ENCODE measurements at regions not wholly inside any gene's neighbourhood (a gene's known extent, or its start where the extent isn't known, plus 50 kb on each side); places are given as distances from the start of the nearest gene placed in this dataset.

GRCh38 chr14:38592764-38593442, 337.0 kb upstream of the CLEC14A start:
- intact Hi-C loops (cut with DNase I, micrococcal nuclease) = no loop called here
- Histone ChIP-seq H3K4me3 (ENCODE audit: low read length) (no peak overlapping the region), H3K4me1 (ENCODE audit: insufficient read depth, low read length) (no peaks in the 10 kb centered on the region), H3K27me3 (ENCODE audit: control insufficient read depth in 1 of 2, insufficient read depth in 2 of 2, low read length in 2 of 2) (no peaks in the 10 kb centered on the region), H3K36me3 (ENCODE audit: insufficient read depth, low read length) (no peaks in the 10 kb centered on the region), H3K27ac (ENCODE audit: low read depth in 1 of 2, low read length in 2 of 2) (no peak overlapping the region), H3K9me3 (ENCODE audit: control insufficient read depth in 1 of 2, insufficient read depth in 1 of 2, low read length in 2 of 2) (no peaks in the 10 kb centered on the region)
- H3K4me3 Mint-ChIP-seq = no peak overlapping the region
- H3K9me3 Mint-ChIP-seq = peaks cover 2% of the 10 kb centered on the region
- no peak overlapping the region for H3K27ac Mint-ChIP-seq
- no peak for DNase-seq
- no peak for ATAC-seq (ENCODE audit: poor library complexity)
- no peak for TF ChIP-seq CTCF (IDR thresholded peaks at IDR 0.05)
- POLR2A ChIA-PET = no interaction called here
- no peaks in the 10 kb centered on the region for H3K36me3 Mint-ChIP-seq (ENCODE audit: low read depth)
- CTCF ChIA-PET = no interaction called here
- H3K4me1 Mint-ChIP-seq (ENCODE audit: low read depth) = no peaks in the 10 kb centered on the region
- no peaks in the 10 kb centered on the region for H3K27me3 Mint-ChIP-seq

- POLR2A ChIA-PET = no interaction called here
- no peaks in the 10 kb centered on the region for H3K27me3 Mint-ChIP-seq
- DNase-seq = no peak
- intact Hi-C loops (cut with DNase I, micrococcal nuclease) = no loop called here
- TF ChIP-seq CTCF (IDR thresholded peaks at IDR 0.05) = no peak
- H3K4me3 ChIP-seq (ENCODE audit: low read length) = no peak overlapping the region
- no peak overlapping the region for H3K27ac ChIP-seq (ENCODE audit: low read depth in 1 of 2, low read length in 2 of 2)
- no peaks in the 10 kb centered on the region for H3K9me3 ChIP-seq (ENCODE audit: control insufficient read depth in 1 of 2, insufficient read depth in 1 of 2, low read length in 2 of 2)
- H3K4me1 Mint-ChIP-seq (ENCODE audit: low read depth) = no peaks in the 10 kb centered on the region
- peaks cover 5% of the 10 kb centered on the region for H3K9me3 Mint-ChIP-seq
- H3K4me1 ChIP-seq (ENCODE audit: insufficient read depth, low read length) = no peaks in the 10 kb centered on the region
- H3K36me3 ChIP-seq (ENCODE audit: insufficient read depth, low read length) = no peaks in the 10 kb centered on the region
- H3K27ac Mint-ChIP-seq = no peak overlapping the region
- H3K27me3 ChIP-seq (ENCODE audit: control insufficient read depth in 1 of 2, insufficient read depth in 2 of 2, low read length in 2 of 2) = no peaks in the 10 kb centered on the region
- no peak for ATAC-seq (ENCODE audit: poor library complexity)
- H3K36me3 Mint-ChIP-seq (ENCODE audit: low read depth) = no peaks in the 10 kb centered on the region
- CTCF ChIA-PET = no interaction called here
- H3K4me3 Mint-ChIP-seq = no peak overlapping the region
Observed at GRCh38 chr14:38589747-38590350, 334.0 kb upstream of the CLEC14A start.

DNA sequence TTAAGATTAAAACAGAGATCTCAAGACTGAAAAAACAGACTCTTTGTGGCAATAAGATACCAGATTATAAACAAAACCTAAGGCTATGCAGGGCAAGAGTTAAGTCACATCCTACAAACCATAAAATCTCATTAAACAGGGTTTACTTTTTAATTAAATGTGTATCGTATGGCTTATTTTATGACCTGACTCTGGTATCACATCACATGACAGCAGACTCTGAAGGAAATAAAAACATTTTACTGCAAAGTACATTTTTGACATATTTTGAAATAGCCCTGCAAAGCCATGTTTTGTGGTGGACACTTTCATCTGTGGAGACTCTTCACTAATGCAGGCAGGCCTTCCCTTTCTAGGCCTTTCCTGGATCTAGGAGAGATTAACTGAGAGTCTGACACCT, 327.6 kb upstream of the CLEC14A start:
- no peak for DNase-seq

More for the DNA sequence above, 327.6 kb upstream of the CLEC14A start:
- intact Hi-C loops (cut with DNase I, micrococcal nuclease) = no loop called here
- ChIA-PET POLR2A (no interaction called here), CTCF (no interaction called here)
- no peaks in the 10 kb centered on the region for H3K4me1 Mint-ChIP-seq (ENCODE audit: low read depth)
- H3K27ac Mint-ChIP-seq = no peak overlapping the region
- Histone ChIP-seq H3K9me3 (ENCODE audit: control insufficient read depth in 1 of 2, insufficient read depth in 1 of 2, low read length in 2 of 2) (no peaks in the 10 kb centered on the region), H3K27ac (ENCODE audit: low read depth in 1 of 2, low read length in 2 of 2) (no peak overlapping the region), H3K4me1 (ENCODE audit: insufficient read depth, low read length) (no peaks in the 10 kb centered on the region), H3K27me3 (ENCODE audit: control insufficient read depth in 1 of 2, insufficient read depth in 2 of 2, low read length in 2 of 2) (no peaks in the 10 kb centered on the region), H3K4me3 (ENCODE audit: low read length) (no peak overlapping the region), H3K36me3 (ENCODE audit: insufficient read depth, low read length) (no peaks in the 10 kb centered on the region)
- H3K9me3 Mint-ChIP-seq = peaks cover 5% of the 10 kb centered on the region
- H3K27me3 Mint-ChIP-seq = no peaks in the 10 kb centered on the region
- no peak for ATAC-seq (ENCODE audit: poor library complexity)
- H3K36me3 Mint-ChIP-seq (ENCODE audit: low read depth) = no peaks in the 10 kb centered on the region
- H3K4me3 Mint-ChIP-seq = no peak overlapping the region
- TF ChIP-seq CTCF (IDR thresholded peaks at IDR 0.05) = no peak
